RPMI8226 (cell line): ENCODE measurements at regions not wholly inside any gene's neighbourhood (a gene's known extent, or its start where the extent isn't known, plus 50 kb on each side); places are given as distances from the start of the nearest gene placed in this dataset.

Source experiments
- DNase-seq: peaks from one replicate; pipeline ENCODE4 v3.0.0-alpha.2; 2015

GRCh38 chr18:50444539-50444938 lies 69.7 kb downstream of the SKA1 start:
- no peak for DNase-seq

DNA sequence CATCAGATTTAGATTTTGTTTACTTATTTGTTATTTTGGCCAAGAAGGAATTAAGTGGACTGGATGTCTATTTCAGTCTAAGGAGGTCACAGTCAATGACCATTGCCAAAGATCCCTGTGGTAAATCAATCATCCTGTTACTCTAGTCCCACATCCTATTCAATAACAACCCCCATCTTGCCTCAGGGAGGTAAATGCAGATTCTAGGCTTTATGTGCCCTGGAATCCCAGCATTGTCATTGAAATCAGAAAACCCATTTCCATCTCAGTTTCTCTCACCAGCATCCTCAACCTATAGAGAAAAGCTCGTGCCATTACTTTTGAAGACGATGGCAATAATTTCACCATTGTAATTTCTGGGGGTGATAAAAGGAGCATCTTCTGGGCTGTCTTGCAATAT lies 71.8 kb downstream of the SKA1 start:
- DNase-seq, result no peak

GRCh38 chr18:50447102-50447741 lies 72.4 kb downstream of the SKA1 start:
- DNase-seq, result no peak

DNA sequence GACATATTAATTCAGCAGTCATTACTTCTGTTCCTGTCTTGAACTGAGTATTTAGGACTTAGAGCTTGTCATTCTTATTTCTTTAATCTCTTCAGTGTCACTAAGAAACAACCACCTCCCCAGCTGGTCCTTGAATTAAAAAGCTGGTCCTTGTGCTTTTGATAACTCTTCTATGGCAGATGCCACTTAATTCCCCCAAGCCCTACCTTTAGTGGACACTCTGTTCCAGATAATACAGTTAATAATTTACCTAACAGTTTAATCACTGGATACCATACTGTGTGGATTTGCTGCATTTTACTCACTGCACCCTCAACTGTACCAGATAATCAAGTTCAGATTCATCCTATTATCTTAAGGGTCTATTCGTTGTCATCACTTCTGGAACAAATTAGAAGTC lies 73.1 kb downstream of the SKA1 start:
- no peak for DNase-seq

GRCh38 chr18:50451100-50451842 lies 76.4 kb downstream of the SKA1 start:
- DNase-seq, result no peak

DNA sequence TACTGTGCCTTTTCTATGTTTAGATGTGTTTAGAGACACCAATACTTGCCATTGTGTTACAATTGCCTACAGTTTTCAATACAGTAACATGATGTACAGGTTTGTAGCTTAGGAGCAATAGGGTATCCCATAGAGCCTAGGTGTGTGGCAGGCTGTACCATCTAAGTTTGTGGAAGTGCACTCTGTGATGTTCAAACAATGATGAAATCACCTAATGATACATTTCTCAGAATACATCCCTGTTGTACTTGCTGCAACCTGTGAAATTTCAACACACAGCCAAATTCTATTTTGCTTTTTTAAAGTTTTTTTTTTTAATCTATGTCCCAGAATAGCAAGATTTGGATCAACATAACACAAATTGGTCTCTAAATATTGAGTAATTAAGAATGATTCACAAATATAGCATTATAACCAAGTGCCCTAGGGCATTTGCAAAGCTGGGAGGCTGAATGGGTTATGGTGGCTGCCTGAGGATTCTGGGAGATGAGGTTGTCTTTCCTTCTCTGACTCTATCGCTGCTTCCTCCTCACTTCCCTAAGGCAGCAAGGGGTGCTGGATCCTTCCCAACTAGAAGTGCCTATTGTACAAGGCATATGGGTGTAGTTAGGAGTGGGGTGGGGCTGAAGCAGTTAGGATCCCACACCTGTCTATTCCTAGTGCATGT lies 78.3 kb downstream of the SKA1 start:
- DNase-seq, result no peak

GRCh38 chr18:50453732-50454131 lies 78.9 kb downstream of the SKA1 start:
- no peak for DNase-seq

- no peak for DNase-seq
Measured at GRCh38 chr18:50454387-50454988, 79.6 kb downstream of the SKA1 start.

DNA sequence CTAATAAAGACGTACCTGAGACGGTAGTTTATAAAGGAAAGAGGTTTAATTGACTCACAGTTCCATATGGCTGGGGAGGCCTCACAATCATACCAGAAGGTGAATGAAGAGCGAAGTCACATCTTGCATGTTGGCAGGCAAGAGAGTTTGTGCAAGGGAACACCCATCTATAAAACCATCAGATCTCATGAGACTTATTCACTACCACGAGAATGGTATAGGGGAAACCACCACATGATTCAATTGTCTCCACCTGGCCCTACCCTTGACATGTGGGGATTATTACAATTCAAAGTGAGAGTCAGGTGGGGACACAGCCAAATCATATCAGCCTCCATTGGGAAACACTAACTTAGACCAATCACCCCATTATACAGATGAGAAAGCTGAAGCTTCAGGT lies 81.4 kb downstream of the SKA1 start:
- no peak for DNase-seq

GRCh38 chr18:50457639-50458038 lies 82.8 kb downstream of the SKA1 start:
- no peak for DNase-seq

DNA sequence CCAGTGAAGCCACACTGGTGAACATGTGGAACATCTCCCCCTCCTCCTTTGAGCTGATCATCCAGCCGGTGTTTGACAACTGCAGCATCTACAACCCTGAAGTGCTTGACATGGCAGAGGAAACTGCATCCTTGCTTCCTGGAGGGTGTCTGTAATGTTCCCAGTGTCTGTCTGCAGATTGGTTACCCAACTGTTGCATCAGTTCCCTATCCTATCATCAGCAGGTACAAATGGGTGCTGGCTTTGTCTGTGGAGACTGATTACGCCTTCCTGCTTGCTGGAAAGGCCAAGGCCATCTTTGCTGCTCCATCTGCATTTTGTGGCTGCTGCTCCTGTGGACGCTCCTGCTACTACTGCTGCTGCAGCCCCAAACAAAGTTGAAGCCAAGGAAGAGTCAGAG lies 83.5 kb downstream of the SKA1 start:
- no peak for DNase-seq

GRCh38 chr18:50458796-50459195 lies 84.0 kb downstream of the SKA1 start:
- no peak for DNase-seq

DNA sequence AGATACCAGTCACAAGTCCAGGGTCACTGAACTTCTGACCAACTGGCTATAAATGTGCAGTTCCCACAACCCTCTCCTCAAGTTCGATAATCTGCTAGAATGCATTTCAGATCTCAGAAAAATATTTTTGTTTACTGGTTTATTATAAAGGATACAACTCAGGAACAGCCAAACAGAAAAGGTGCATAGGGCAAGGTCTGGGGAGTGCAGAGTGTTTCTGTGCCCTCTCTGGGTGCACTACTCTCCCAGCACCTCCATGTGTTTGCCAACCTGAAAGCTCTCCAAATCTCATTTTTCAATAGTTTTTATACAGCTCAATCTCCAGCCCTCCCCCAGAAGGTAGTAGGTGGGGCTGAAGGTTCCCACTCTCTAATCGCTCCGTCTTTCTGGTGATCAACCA lies 85.2 kb downstream of the SKA1 start:
- DNase-seq, result no peak

GRCh38 chr18:50460716-50461115 lies 85.9 kb downstream of the SKA1 start:
- DNase-seq, result no peak

- DNase-seq, result no peak
Measured at GRCh38 chr18:50461251-50461650, 86.4 kb downstream of the SKA1 start.

DNA sequence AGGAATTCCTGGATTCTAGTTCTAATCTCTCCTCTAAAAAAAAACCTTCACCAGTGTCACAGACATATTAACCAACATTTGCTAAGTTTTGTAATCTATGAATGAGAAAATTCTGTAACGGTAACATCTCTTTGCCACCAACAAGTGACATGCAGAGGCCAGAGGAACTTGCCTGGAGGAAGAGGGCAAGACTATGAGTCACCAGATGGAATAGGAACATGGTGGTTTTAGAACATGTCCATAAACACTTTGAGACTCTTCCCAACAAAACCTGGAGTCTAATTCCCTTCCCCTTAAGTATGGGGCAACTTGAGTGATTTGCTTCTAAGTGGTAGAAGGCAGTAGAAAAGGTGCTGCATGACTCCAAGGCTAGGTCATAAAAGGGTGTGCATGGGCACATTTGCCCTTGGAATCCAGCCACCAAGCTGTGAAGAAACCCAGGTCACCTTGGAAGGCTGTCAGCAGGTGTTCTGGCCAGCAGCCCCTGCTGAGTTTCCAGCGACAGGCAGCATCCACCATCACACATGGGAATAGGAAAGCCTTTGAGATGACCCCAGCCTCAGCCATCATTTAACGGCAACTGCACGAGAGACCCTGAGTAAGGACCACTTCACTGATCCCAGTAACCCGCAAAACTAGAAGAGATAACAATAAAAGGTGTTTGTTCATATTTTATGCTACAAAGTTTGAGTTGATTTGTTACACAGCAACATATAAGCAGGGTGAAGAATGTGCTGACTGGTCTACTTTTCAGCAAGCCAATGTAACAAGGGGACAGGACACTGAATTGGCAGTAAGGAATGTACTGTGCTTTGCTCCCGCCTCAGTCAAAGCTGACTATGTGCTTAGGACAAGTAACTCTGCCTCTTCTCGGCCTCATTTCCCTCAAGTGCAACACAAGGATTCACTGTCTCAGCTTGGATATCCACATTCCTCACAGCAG lies 90.6 kb downstream of the SKA1 start:
- DNase-seq, result no peak

GRCh38 chr18:50466634-50467033 lies 91.8 kb downstream of the SKA1 start:
- DNase-seq, result no peak

DNA sequence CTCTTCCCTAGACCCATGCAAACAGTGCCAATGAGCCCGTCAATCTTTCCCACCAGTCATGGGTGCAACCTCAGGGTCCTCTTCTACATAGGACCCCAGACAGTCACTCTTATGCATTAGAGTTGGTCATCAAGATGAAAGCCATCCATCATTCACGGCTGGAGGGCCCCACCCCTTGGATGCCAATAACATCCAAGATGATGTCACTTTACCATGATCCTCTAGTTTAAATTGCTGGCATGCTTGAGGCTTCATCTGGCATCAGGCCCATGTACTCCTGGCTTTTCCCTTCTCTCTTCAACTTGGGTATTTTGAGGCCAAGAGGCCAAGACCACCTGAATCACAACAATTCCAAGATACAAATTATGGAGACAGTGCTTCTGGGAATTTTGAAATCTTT lies 91.1 kb upstream of the MAPK4 start:
- DNase-seq, result no peak

DNA sequence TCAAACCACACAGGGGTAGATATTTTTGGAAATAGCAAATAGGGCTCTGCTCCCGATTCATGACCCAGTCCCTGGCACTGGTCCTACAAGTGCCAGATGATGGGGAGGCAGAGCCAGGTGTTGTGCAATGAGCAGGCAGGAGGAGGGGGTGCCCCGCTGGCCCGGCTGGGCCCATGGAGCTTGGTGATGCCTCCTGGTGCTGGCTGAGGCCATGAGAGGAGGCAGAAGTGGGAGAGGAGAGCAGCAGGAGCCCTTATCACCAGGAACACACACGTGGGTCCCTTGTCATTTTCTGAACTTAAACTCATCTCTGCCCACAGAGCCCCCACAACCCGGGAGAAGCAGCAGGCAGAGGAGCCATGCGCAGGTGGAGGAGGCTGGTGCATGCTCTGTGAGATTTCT lies 90.5 kb upstream of the MAPK4 start:
- no peak for DNase-seq

DNA sequence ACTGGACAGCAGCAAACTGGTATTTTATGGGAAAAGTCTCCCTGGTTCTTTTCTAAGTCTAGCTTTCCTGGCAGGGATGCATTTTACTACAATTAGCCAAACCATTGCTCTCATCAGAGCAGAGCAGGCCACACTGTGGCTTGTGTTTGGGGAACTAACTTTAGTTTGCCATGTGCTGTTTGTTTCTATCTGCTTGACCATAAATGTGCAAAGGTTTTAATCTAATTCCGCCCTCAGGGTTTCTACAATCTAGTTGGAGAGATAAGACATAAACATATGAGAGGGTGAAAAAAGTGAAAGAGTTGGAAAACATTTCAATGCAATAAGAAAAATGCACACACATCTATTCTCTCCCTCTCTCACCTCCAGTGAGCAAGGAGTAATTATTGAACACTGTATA lies 86.9 kb upstream of the MAPK4 start:
- no peak for DNase-seq

GRCh38 chr18:50473881-50474280 lies 86.0 kb upstream of the MAPK4 start:
- DNase-seq, result no peak

GRCh38 chr18:50475538-50476193 lies 84.2 kb upstream of the MAPK4 start:
- no peak for DNase-seq
